HepG2 (cell line): ENCODE measurements at regions not wholly inside any gene's neighbourhood (a gene's known extent, or its start where the extent isn't known, plus 50 kb on each side); places are given as distances from the start of the nearest gene placed in this dataset.

Experiments used
- ATAC-seq: fragments of 200-7000 bp; cut with Tn5 transposase; 3 replicates; pipeline ENCODE4 v1.9.1; 2020; ENCODE audit warnings: mild to moderate bottlenecking, moderate library complexity
- BruUV-seq: library from RNA; stranded (reverse); fragments of 400-500 nt; replicated peaks from 2 replicates; lab custom pipeline; 2021; lab: Mats Ljungman, UMichigan
- CTCF ChIA-PET: fragments of 300-600 bp; formaldehyde crosslinking; extraction: SDS; loops from one replicate; lab custom pipeline; 2021; ENCODE audit warnings: low total read pairs, inconsistent platforms, low intra/inter-chr PET ratio; lab: Yijun Ruan, JAX
- POLR2A ChIA-PET: fragments of 350-600 bp; sonication (Branson Sonifier 250); formaldehyde crosslinking; loops from one replicate; lab custom pipeline; 2020; ENCODE audit warnings: antibody characterized with exemption, inconsistent platforms; lab: Yijun Ruan, JAX
- DNase-seq: peaks from one replicate; pipeline ENCODE4 v3.0.0-alpha.2; 2015; ENCODE audit warnings: low spot score
- FAIRE-seq: peaks from 3 replicates; lab custom pipeline; 2011; peaks lifted over from hg19 to GRCh38; lab: Jason Lieb, UNC
- H2AFZ ChIP-seq: one replicate; pipeline ENCODE4 v1.6.1; 2011; ENCODE audit warnings: low read length, inconsistent platforms
- H3K27ac ChIP-seq: fragments of 300-600 bp; 3 replicates; pipeline ENCODE4 v1.8.0; 2011; ENCODE audit warnings: mixed run types, mild to moderate bottlenecking, mixed read lengths, low read length, inconsistent platforms; ENCODE audit not compliant: insufficient read depth; ENCODE audit errors: extremely low read length
- H3K27me3 ChIP-seq, 2 experiments: fragments of 200-600 bp in 1 of 2; 2 replicates in 1 of 2; 3 replicates in 1 of 2; pipeline versions ENCODE4 v1.6.0 to v1.8.0; 2011; ENCODE audit warnings: low read length in 2 of 2, mild to moderate bottlenecking in 2 of 2, moderate library complexity in 2 of 2, inconsistent platforms in 1 of 2; ENCODE audit not compliant: insufficient read depth in 2 of 2, control insufficient read depth in 1 of 2
- H3K36me3 ChIP-seq, 2 experiments: fragments of 200-600 bp in 1 of 2; replicated peaks in 1 of 2; 2 replicates in 1 of 2; 3 replicates in 1 of 2; pipeline versions ENCODE4 v1.5.1 to v1.8.0; 2011; ENCODE audit warnings: low read length in 2 of 2, inconsistent platforms in 1 of 2; ENCODE audit not compliant: insufficient read depth in 2 of 2, control insufficient read depth in 1 of 2
- H3K4me1 ChIP-seq: 2 replicates; pipeline ENCODE4 v1.5.1; 2012; ENCODE audit warnings: low read length, inconsistent platforms; ENCODE audit not compliant: insufficient read depth
- H3K4me2 ChIP-seq: 2 replicates; pipeline ENCODE4 v1.6.0; 2011; ENCODE audit warnings: low read depth, low read length, inconsistent platforms
- H3K4me3 ChIP-seq, 3 experiments: fragments of 200-600 bp in 1 of 3; sonication (generic), shearing (Covaris generic) in 1 of 3; replicated peaks in 1 of 3; 2 replicates each; pipeline ENCODE4 v1.5.1; 2011 to 2016; ENCODE audit warnings: low read length in 3 of 3, inconsistent platforms in 2 of 3, low read depth in 2 of 3, mild to moderate bottlenecking in 2 of 3, control low read depth in 1 of 3, mixed read lengths in 1 of 3; ENCODE audit not compliant: insufficient read depth in 1 of 3
- H3K79me2 ChIP-seq: one replicate; pipeline ENCODE4 v1.6.1; 2011; ENCODE audit warnings: low read length, inconsistent platforms; ENCODE audit not compliant: insufficient read depth
- H3K9ac ChIP-seq: 2 replicates; pipeline ENCODE4 v1.6.0; 2011; ENCODE audit warnings: mild to moderate bottlenecking, low read depth, low read length, inconsistent platforms; ENCODE audit not compliant: insufficient read depth
- H3K9me3 ChIP-seq: 2 replicates; pipeline ENCODE4 v1.5.1; 2012; ENCODE audit warnings: mild to moderate bottlenecking, low read length
- H4K20me1 ChIP-seq: 2 replicates; pipeline ENCODE4 v1.6.0; 2011; ENCODE audit warnings: inconsistent platforms, mild to moderate bottlenecking, low read length, moderate library complexity; ENCODE audit not compliant: insufficient read depth
- HCFC1 ChIP-seq: fragments of 150-350 bp; IDR thresholded peaks from 2 replicates; pipeline ENCODE4 v1.6.1; 2014; ENCODE audit warnings: low read depth, low read length
- KDM5A ChIP-seq: fragments of 200-600 bp; sonication (generic); IDR thresholded peaks from 2 replicates; pipeline ENCODE4 v1.7.0; 2018; ENCODE audit warnings: antibody characterized with exemption, mild to moderate bottlenecking, low read length, borderline replicate concordance
- KDM6A ChIP-seq: IDR thresholded peaks from 2 replicates; pipeline ENCODE4 v1.6.1; 2016; ENCODE audit warnings: low read depth
- NFATC3 ChIP-seq: sonication (generic); formaldehyde crosslinking; IDR thresholded peaks from 2 replicates; pipeline ENCODE4 v1.5.1; 2020; ENCODE audit warnings: mild to moderate bottlenecking, missing genetic modification reagents
- RXRA ChIP-seq: sonication (generic); formaldehyde crosslinking; IDR thresholded peaks from 2 replicates; pipeline ENCODE4 v1.5.1; 2020; ENCODE audit warnings: missing genetic modification reagents
- SAFB2 ChIP-seq: sonication (generic); formaldehyde crosslinking; IDR thresholded peaks from 2 replicates; pipeline ENCODE4 v1.5.1; 2020; ENCODE audit warnings: missing genetic modification reagents, low read depth, mild to moderate bottlenecking, borderline replicate concordance
- ZC3H13 ChIP-seq: sonication (generic); formaldehyde crosslinking; IDR thresholded peaks from 2 replicates; pipeline ENCODE4 v1.8.1; 2023; ENCODE audit warnings: mild to moderate bottlenecking, missing genetic modification reagents, moderate library complexity
- ZNF20 ChIP-seq: sonication (generic); formaldehyde crosslinking; IDR thresholded peaks from 2 replicates; pipeline ENCODE4 v1.4.0; 2020; ENCODE audit warnings: mild to moderate bottlenecking, moderate library complexity, missing genetic modification reagents
- ZNF34 ChIP-seq: sonication (generic); formaldehyde crosslinking; IDR thresholded peaks from 2 replicates; pipeline ENCODE4 v1.4.0; 2020; ENCODE audit warnings: mild to moderate bottlenecking, missing genetic modification reagents, borderline replicate concordance
- ZNF382 ChIP-seq: sonication (generic); formaldehyde crosslinking; IDR thresholded peaks from 2 replicates; pipeline ENCODE4 v1.5.0; 2020; ENCODE audit warnings: missing genetic modification reagents, mild to moderate bottlenecking, borderline replicate concordance
- ZNF550 ChIP-seq: sonication (generic); formaldehyde crosslinking; IDR thresholded peaks from 2 replicates; pipeline ENCODE4 v1.4.0; 2020; ENCODE audit warnings: mild to moderate bottlenecking, missing genetic modification reagents, borderline replicate concordance
- ZNF615 ChIP-seq: sonication (generic); formaldehyde crosslinking; IDR thresholded peaks from 2 replicates; pipeline ENCODE4 v1.5.0; 2020; ENCODE audit warnings: mild to moderate bottlenecking, missing genetic modification reagents, borderline replicate concordance
- ZNF766 ChIP-seq: sonication (generic); formaldehyde crosslinking; IDR thresholded peaks from 2 replicates; pipeline ENCODE4 v1.5.0; 2020; ENCODE audit warnings: missing genetic modification reagents, borderline replicate concordance
- WGBS: methylation state at CpG from one replicate; pipeline ENCODE4 v1.1.6; 2017; ENCODE audit warnings: low lambda C conversion rate; 5-methylcytosine and 5-hydroxymethylcytosine counted together
- in situ Hi-C: cut with HindIII; loops from 2 replicates; pipeline ENCODE4 v1.10.0; 2017; ENCODE audit warnings: low pct_unique_long_range_greater_than_20kb; ENCODE audit not compliant: extremely low pct_ligation_motif_present
- intact Hi-C: fragments of 100-400 bp; cut with micrococcal nuclease; formaldehyde crosslinking; loops from one replicate; pipeline ENCODE4 v1.10.0; 2022; ENCODE audit not compliant: unreplicated experiment
- TF ChIP-seq, protein P1 (sequence below): IDR thresholded peaks from 2 replicates; pipeline ENCODE4 v1.6.1; 2016; ENCODE audit warnings: missing compliant biosample characterization, missing genetic modification reagents, borderline replicate concordance
- TF ChIP-seq, protein P2 (sequence below): sonication (generic); IDR thresholded peaks from 2 replicates; pipeline ENCODE4 v1.6.1; 2016; ENCODE audit warnings: low read depth, borderline replicate concordance

DNA sequence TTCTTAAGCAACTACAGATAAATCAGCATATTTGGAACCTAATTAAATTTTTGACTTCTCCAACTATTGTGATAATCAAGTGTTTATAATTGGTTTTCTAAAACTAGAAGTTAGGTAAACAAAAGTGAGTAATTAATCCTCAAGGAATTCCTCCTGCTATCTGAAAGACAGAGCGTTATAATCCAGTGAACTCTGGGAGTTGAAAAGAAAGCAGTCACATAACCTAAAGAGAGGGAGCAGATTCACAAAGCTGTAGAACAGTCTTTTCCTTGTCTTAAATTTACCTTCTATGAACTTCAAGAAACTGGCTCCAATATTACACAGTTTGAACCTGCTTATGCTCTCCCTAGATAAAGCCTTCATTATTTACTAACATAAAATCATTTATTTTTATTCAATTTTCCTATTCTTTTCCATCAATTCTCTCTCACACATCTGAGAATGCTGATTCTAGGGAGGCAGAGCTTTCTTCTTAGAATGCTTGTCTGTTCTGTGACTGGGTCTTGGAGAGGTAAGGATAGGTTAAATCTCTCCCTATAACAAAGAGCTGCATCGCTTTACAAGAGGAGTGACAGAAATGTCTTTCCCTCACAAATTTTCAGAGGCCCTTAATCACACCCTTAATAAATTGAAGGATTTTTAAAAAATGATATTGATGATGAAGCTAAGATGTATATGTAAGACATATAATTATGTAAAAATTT, 132.8 kb downstream of the TUSC7 start:
- Histone ChIP-seq H4K20me1 (no peaks in the 10 kb centered on the region), H3K27me3 (no peaks in the 10 kb centered on the region), H3K27ac (no peak overlapping the region), H3K9ac (no peak overlapping the region), H3K4me3 (no peak overlapping the region), H3K4me2 (no peak overlapping the region), H3K4me1 (no peaks in the 10 kb centered on the region), H3K9me3 (no peaks in the 10 kb centered on the region), H3K79me2 (no peaks in the 10 kb centered on the region), H3K36me3 (no peaks in the 10 kb centered on the region), H2AFZ (no peak overlapping the region)
- in situ Hi-C loops: no loop called here
- WGBS: 0% methylated on average over 2 of the region's 2 CpGs
- ChIA-PET POLR2A (no interaction called here), CTCF (no interaction called here)
- FAIRE-seq: no peak
- ATAC-seq: no peak
- DNase-seq: no peak
- intact Hi-C loops: no loop called here
- no TSS peak for BruUV-seq
- TF ChIP-seq, protein P1, sequence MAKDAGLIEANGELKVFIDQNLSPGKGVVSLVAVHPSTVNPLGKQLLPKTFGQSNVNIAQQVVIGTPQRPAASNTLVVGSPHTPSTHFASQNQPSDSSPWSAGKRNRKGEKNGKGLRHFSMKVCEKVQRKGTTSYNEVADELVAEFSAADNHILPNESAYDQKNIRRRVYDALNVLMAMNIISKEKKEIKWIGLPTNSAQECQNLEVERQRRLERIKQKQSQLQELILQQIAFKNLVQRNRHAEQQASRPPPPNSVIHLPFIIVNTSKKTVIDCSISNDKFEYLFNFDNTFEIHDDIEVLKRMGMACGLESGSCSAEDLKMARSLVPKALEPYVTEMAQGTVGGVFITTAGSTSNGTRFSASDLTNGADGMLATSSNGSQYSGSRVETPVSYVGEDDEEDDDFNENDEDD (CRISPR knock-in tag): no peak
- TF ChIP-seq ZNF20 (CRISPR knock-in tag) (no peak), KDM5A (no peak), HCFC1 (no peak), SAFB2 (CRISPR knock-in tag) (no peak), ZC3H13 (no peak), NFATC3 (CRISPR knock-in tag) (no peak), ZNF382 (CRISPR knock-in tag) (no peak), RXRA (no peak), ZNF615 (CRISPR knock-in tag) (no peak), ZNF550 (no peak), KDM6A (CRISPR knock-in tag) (no peak), ZNF766 (CRISPR knock-in tag) (no peak), ZNF34 (CRISPR knock-in tag) (no peak)
- TF ChIP-seq, protein P2, sequence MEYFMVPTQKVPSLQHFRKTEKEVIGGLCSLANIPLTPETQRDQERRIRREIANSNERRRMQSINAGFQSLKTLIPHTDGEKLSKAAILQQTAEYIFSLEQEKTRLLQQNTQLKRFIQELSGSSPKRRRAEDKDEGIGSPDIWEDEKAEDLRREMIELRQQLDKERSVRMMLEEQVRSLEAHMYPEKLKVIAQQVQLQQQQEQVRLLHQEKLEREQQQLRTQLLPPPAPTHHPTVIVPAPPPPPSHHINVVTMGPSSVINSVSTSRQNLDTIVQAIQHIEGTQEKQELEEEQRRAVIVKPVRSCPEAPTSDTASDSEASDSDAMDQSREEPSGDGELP: no peak
